ENCODE measurements at regions not wholly inside any gene's neighbourhood (a gene's known extent, or its start where the extent isn't known, plus 50 kb on each side); places are given as distances from the start of the nearest gene placed in this dataset.

DNA sequence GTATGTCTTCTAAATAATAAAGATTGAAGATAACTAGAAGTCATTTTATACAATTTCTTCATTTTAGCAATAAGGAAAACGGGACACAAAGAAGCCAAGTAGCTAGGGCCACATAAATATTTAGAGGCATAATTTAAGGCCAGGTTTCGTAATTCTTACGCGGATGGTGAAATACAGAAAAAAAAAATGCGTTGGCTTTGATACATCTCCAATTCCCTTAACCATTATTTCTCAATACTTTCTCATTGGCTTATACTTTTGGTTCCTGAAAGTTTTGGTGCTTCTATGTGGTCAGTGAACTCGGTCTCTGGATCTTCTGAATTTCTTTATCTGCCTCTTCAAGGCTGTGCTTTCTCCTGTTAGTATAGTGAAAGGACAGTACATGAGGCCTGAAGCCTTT is 888.1 kb downstream of the KCNJ2 start:
- TF ChIP-seq EZH2 (IDR thresholded peaks at IDR 0.05; ENCODE audit: borderline replicate concordance, low read length), result no peak
- TF ChIP-seq CTCF (conservative IDR thresholded peaks at IDR 0.05 in 1 of 2, IDR thresholded peaks at IDR 0.05 in 1 of 2; ENCODE audit: extremely low read depth in 1 of 2, insufficient read depth in 1 of 2, low read depth in 1 of 2, low read length in 2 of 2), result no peak

Measured in mammary epithelial cell (primary cell).